CD4-positive, alpha-beta T cell (primary cell): ENCODE measurements at regions not wholly inside any gene's neighbourhood (a gene's known extent, or its start where the extent isn't known, plus 50 kb on each side); places are given as distances from the start of the nearest gene placed in this dataset.

Experiments
- ATAC-seq: fragments of 200-7000 bp; cut with Tn5 transposase; one replicate; pipeline ENCODE4 v1.10.0; 2022; ENCODE audit warnings: mild to moderate bottlenecking; ENCODE audit not compliant: poor library complexity
- CTCF ChIA-PET: fragments of 350-600 bp; sonication (Branson Sonifier 250); formaldehyde crosslinking; loops from one replicate; lab custom pipeline; 2021; ENCODE audit warnings: antibody characterized with exemption, inconsistent platforms; lab: Charles Lee
- POLR2A ChIA-PET: fragments of 350-600 bp; sonication (Branson Sonifier 250); formaldehyde crosslinking; loops from one replicate; lab custom pipeline; 2021; ENCODE audit warnings: antibody characterized with exemption, inconsistent platforms; lab: Charles Lee
- DNase-seq, 14 experiments: peaks; one replicate each; pipeline ENCODE4 v3.0.0-alpha.2; 2013 to 2020; ENCODE audit warnings: mixed read lengths in 2 of 14
- H3K27ac ChIP-seq, 2 donors: one replicate each; pipeline versions ENCODE4 v1.5.1 to v1.7.0; 2013; ENCODE audit warnings: low read length in 2 of 2, low read depth in 1 of 2, mild to moderate bottlenecking in 1 of 2
- H3K27me3 ChIP-seq, 2 experiments: 1 replicate in 1 of 2; 2 replicates in 1 of 2; pipeline versions ENCODE4 v1.6.1 to v1.7.0; 2013; ENCODE audit warnings: low read length in 2 of 2, control low read depth in 1 of 2, mild to moderate bottlenecking in 1 of 2, moderate library complexity in 1 of 2; ENCODE audit not compliant: insufficient read depth in 2 of 2, control insufficient read depth in 1 of 2
- H3K36me3 ChIP-seq: one replicate; pipeline ENCODE4 v1.6.1; 2013; ENCODE audit warnings: low read length, control low read depth; ENCODE audit not compliant: insufficient read depth
- H3K4me1 ChIP-seq: one replicate; pipeline ENCODE4 v1.6.1; 2013; ENCODE audit warnings: low read length, control low read depth; ENCODE audit not compliant: insufficient read depth
- H3K4me3 ChIP-seq: one replicate; pipeline ENCODE4 v1.5.1; 2013; ENCODE audit warnings: mild to moderate bottlenecking, low read length, moderate library complexity
- H3K9me3 ChIP-seq, 2 experiments: 1 replicate in 1 of 2; 2 replicates in 1 of 2; pipeline versions ENCODE4 v1.6.1 to v1.7.0; 2013; ENCODE audit warnings: low read length in 2 of 2, mild to moderate bottlenecking in 2 of 2, control low read depth in 1 of 2, moderate library complexity in 1 of 2; ENCODE audit not compliant: control insufficient read depth in 1 of 2, insufficient read depth in 1 of 2
- H3K27ac Mint-ChIP-seq: one replicate; pipeline ENCODE4 v1.8.0; 2020; ENCODE audit warnings: mixed read lengths
- H3K27me3 Mint-ChIP-seq: one replicate; pipeline ENCODE4 v1.8.0; 2021; ENCODE audit warnings: mixed read lengths
- H3K36me3 Mint-ChIP-seq: one replicate; pipeline ENCODE4 v1.8.0; 2021; ENCODE audit warnings: low read depth, mixed read lengths
- H3K4me1 Mint-ChIP-seq: one replicate; pipeline ENCODE4 v1.8.0; 2021; ENCODE audit warnings: low read depth, mixed read lengths
- H3K4me3 Mint-ChIP-seq: one replicate; pipeline ENCODE4 v1.8.0; 2020; ENCODE audit warnings: mild to moderate bottlenecking, mixed read lengths
- H3K9me3 Mint-ChIP-seq: one replicate; pipeline ENCODE4 v1.8.0; 2020; ENCODE audit warnings: mixed read lengths
- CTCF ChIP-seq: fragments of 200-600 bp; IDR thresholded peaks from one replicate; pipeline ENCODE4 v1.8.0; 2022; ENCODE audit warnings: antibody characterized with exemption, mild to moderate bottlenecking
- intact Hi-C, 2 experiments: fragments of 100-400 bp; cut with DNase I in 1 of 2; cut with micrococcal nuclease in 1 of 2; formaldehyde crosslinking; loops; one replicate each; pipeline versions ENCODE4 v1.15.1 to v1.9.0; 2023 to 2025; cut with DNase I, micrococcal nuclease

- DNase-seq (no peak), ATAC-seq (no peak)
- Mint-ChIP-seq H3K9me3 (peaks cover 8% of the 10 kb centered on the region), H3K4me1 (no peaks in the 10 kb centered on the region), H3K27ac (no peak overlapping the region), H3K4me3 (no peak overlapping the region), H3K27me3 (no peaks in the 10 kb centered on the region), H3K36me3 (no peaks in the 10 kb centered on the region)
- intact Hi-C loops: no loop called here
- Histone ChIP-seq H3K4me1 (no peaks in the 10 kb centered on the region), H3K36me3 (no peaks in the 10 kb centered on the region), H3K27me3 (no peaks in the 10 kb centered on the region), H3K4me3 (no peak overlapping the region), H3K9me3 (no peaks in the 10 kb centered on the region), H3K27ac (no peak overlapping the region)
- TF ChIP-seq CTCF: no peak
- POLR2A ChIA-PET: no interaction called here
- CTCF ChIA-PET: no interaction called here
Measured at GRCh38 chr3:159685801-159686200, 302.8 kb upstream of the IL12A start.

- intact Hi-C loops: no loop called here
- no peaks in the 10 kb centered on the region for H3K36me3 Mint-ChIP-seq
- ChIA-PET POLR2A (no interaction called here), CTCF (no interaction called here)
- H3K27ac Mint-ChIP-seq: no peak overlapping the region
- Histone ChIP-seq H3K27ac (no peak overlapping the region), H3K27me3 (no peaks in the 10 kb centered on the region), H3K4me1 (no peaks in the 10 kb centered on the region), H3K9me3 (no peaks in the 10 kb centered on the region), H3K4me3 (no peak overlapping the region), H3K36me3 (no peaks in the 10 kb centered on the region)
- no peak overlapping the region for H3K4me3 Mint-ChIP-seq
- no peaks in the 10 kb centered on the region for H3K27me3 Mint-ChIP-seq
- peaks cover 2% of the 10 kb centered on the region for H3K9me3 Mint-ChIP-seq
- no peak for TF ChIP-seq CTCF
- H3K4me1 Mint-ChIP-seq: no peaks in the 10 kb centered on the region
- no peak for ATAC-seq
- no peak for DNase-seq
Measured at GRCh38 chr3:159693226-159693625, 295.4 kb upstream of the IL12A start.

GRCh38 chr3:159711560-159712333 is 276.9 kb upstream of the IL12A start:
- ATAC-seq (no peak), DNase-seq (no peak)
- Histone ChIP-seq H3K4me1 (no peaks in the 10 kb centered on the region), H3K36me3 (no peaks in the 10 kb centered on the region), H3K4me3 (no peak overlapping the region), H3K27me3 (no peaks in the 10 kb centered on the region), H3K9me3 (peaks cover 0 to 17% of the 10 kb centered on the region in 2 experiments), H3K27ac (no peak overlapping the region)
- Mint-ChIP-seq H3K27ac (no peak overlapping the region), H3K27me3 (peaks cover 7% of the 10 kb centered on the region), H3K4me3 (no peak overlapping the region), H3K36me3 (no peaks in the 10 kb centered on the region), H3K9me3 (peaks cover 16% of the 10 kb centered on the region), H3K4me1 (no peaks in the 10 kb centered on the region)
- intact Hi-C loops: no loop called here
- POLR2A ChIA-PET: no interaction called here
- no peak for TF ChIP-seq CTCF
- CTCF ChIA-PET: no interaction called here
